Heart left ventricle (tissue), 16 donors: ENCODE measurements at regions not wholly inside any gene's neighbourhood (a gene's known extent, or its start where the extent isn't known, plus 50 kb on each side); places are given as distances from the start of the nearest gene placed in this dataset.
A peak's percentile ranks its signal among the peaks of the same experiment; 100 is the strongest.

ENCODE experiments used
- ATAC-seq, 4 donors: fragments of 200-7000 bp; cut with Tn5 transposase; one replicate each; pipeline ENCODE4 v1.9.1; 2020 to 2022; ENCODE audit warnings: moderate library complexity in 4 of 4, mild to moderate bottlenecking in 3 of 4, moderate number of reproducible peaks in 1 of 4
- DNase-seq, 5 donors: peaks; one replicate each; pipeline ENCODE4 v3.0.0-alpha.2; 2020
- H3K27ac ChIP-seq, 12 donors: fragments of 200-600 bp; sonication (generic) in 4 of 12; one replicate each; pipeline versions ENCODE4 v1.5.0 to v1.8.0; 2016 to 2022; ENCODE audit warnings: mild to moderate bottlenecking in 2 of 12
- H3K27me3 ChIP-seq, 9 donors: fragments of 200-600 bp; sonication (generic) in 2 of 9; one replicate each; pipeline versions ENCODE4 v1.5.1 to v1.8.0; 2016 to 2022; ENCODE audit warnings: mild to moderate bottlenecking in 3 of 9
- H3K36me3 ChIP-seq, 9 donors: fragments of 200-600 bp; sonication (generic) in 2 of 9; one replicate each; pipeline versions ENCODE4 v1.5.0 to v1.8.0; 2018 to 2022; ENCODE audit warnings: mild to moderate bottlenecking in 2 of 9
- H3K4me1 ChIP-seq, 12 donors: fragments of 200-600 bp; sonication (generic) in 4 of 12; one replicate each; pipeline versions ENCODE4 v1.5.0 to v1.8.0; 2016 to 2022; ENCODE audit warnings: mild to moderate bottlenecking in 3 of 12
- H3K4me3 ChIP-seq, 12 donors: fragments of 200-600 bp; sonication (generic) in 4 of 12; one replicate each; pipeline versions ENCODE4 v1.5.0 to v1.8.0; 2017 to 2022; ENCODE audit warnings: mild to moderate bottlenecking in 9 of 12, moderate library complexity in 4 of 12
- H3K9me3 ChIP-seq, 12 donors: fragments of 200-600 bp; sonication (generic) in 4 of 12; one replicate each; pipeline versions ENCODE4 v1.5.0 to v1.8.0; 2016 to 2022; ENCODE audit warnings: mild to moderate bottlenecking in 1 of 12
- CTCF ChIP-seq, 12 donors: fragments of 200-600 bp; sonication (generic) in 4 of 12; IDR thresholded peaks; one replicate each; pipeline versions ENCODE4 v1.5.0 to v1.8.0; 2018 to 2022; ENCODE audit warnings: antibody characterized with exemption in 12 of 12, mild to moderate bottlenecking in 5 of 12
- POLR2A ChIP-seq, 2 donors: fragments of 450-650 bp; IDR thresholded peaks; one replicate each; pipeline ENCODE4 v1.6.1; 2017; ENCODE audit warnings: antibody characterized with exemption in 2 of 2, mild to moderate bottlenecking in 2 of 2, moderate library complexity in 2 of 2
- WGBS, 4 donors: extraction: QIAGEN DNeasy Blood & Tissue Kit in 2 of 4; methylation state at CpG; one replicate each; pipeline versions ENCODE4 v1.1.5 to v1.1.7; 2013 to 2018; 5-methylcytosine and 5-hydroxymethylcytosine counted together
- intact Hi-C, 10 donors: fragments of 100-400 bp; cut with DNase I; formaldehyde crosslinking; loops; one replicate each; pipeline versions ENCODE4 v1.11.1 to v1.14.2; 2022
- donor health status: ischemic (EF 13 %, LVEDD 7.1; RV severe dilation, severe dysfunction).
- donor health status: healthy with polysubstance abuse.
- donor health status: DM: no; HTN: yes; CAD: no.
- donor health status: DM: no; HTN: no; CAD: no.
- donor health status: ischemic (EF 25% LVEDD 6.9; RV normal size, moderate dysfunction).
- donor health status: ischemic (EF 25% LVEDD 5.7; RV mildly dilated, moderate dysfunction).
- donor health status: healthy.
- donor health status: DM: yes; HTN: yes; CAD: no.
- donor health status: ischemic (EF 35%, LVEDD 5.7; RV mildly dilated, moderate dysfunction).
- donor health status: nonischemic (EF 11% LVEDD 7.7; RV severe dilation, severe dysfunction).
- donor health status: DM: yes; HTN: yes; CAD: no.
- donor health status: PGD.
- donor health status: ischemic (EF 29% LVEDD 5.4; RV normal size, mild dysfunction).
- donor health status: nonischemic (EF 23%, LVEDD 6.1; RV moderate dilation, normal function).

GRCh38 chr11:91804042-91804441, 420.6 kb upstream of the FAT3 start:
- WGBS, 4 donors, result 44 to 68% (median 58%) methylated on average over 1 of the region's 1 CpG
- H3K27me3 ChIP-seq, result no peaks in the 10 kb centered on the region
- no peak for DNase-seq
- no peaks in the 10 kb centered on the region for H3K4me1 ChIP-seq
- intact Hi-C loops, result no loop called here
- no peaks in the 10 kb centered on the region for H3K9me3 ChIP-seq
- H3K4me3 ChIP-seq, result no peak overlapping the region
- TF ChIP-seq POLR2A (IDR thresholded peaks at IDR 0.05), result no peak
- TF ChIP-seq CTCF (IDR thresholded peaks at IDR 0.05), result no peak
- H3K27ac ChIP-seq, result no peak overlapping the region
- peak in 1 of 4 donors; percentile 18 for ATAC-seq
- no peaks in the 10 kb centered on the region for H3K36me3 ChIP-seq

GRCh38 chr11:91802475-91802874, 422.1 kb upstream of the FAT3 start:
- H3K9me3 ChIP-seq, result no peaks in the 10 kb centered on the region
- H3K27me3 ChIP-seq, result no peaks in the 10 kb centered on the region
- DNase-seq (no peak), ATAC-seq (no peak)
- no peak overlapping the region for H3K27ac ChIP-seq
- no peak overlapping the region for H3K4me3 ChIP-seq
- no peak for TF ChIP-seq POLR2A (IDR thresholded peaks at IDR 0.05)
- no peak for TF ChIP-seq CTCF (IDR thresholded peaks at IDR 0.05)
- 74 to 83% (median 76%) methylated on average over 6 of the region's 6 CpGs for WGBS, 4 donors
- intact Hi-C loops, result no loop called here
- no peaks in the 10 kb centered on the region for H3K36me3 ChIP-seq
- H3K4me1 ChIP-seq, result no peaks in the 10 kb centered on the region

GRCh38 chr11:91800208-91800914, 424.3 kb upstream of the FAT3 start:
- WGBS, 4 donors, result 66 to 84% (median 72%) methylated on average over 4 to 9 of the region's 9 CpGs
- Histone ChIP-seq H3K4me1 (peaks cover 0 to 3% (median 0%) of the 10 kb centered on the region in 12 donors), H3K27ac (no peak overlapping the region), H3K27me3 (no peaks in the 10 kb centered on the region), H3K9me3 (no peaks in the 10 kb centered on the region), H3K4me3 (no peak overlapping the region), H3K36me3 (no peaks in the 10 kb centered on the region)
- TF ChIP-seq CTCF (IDR thresholded peaks at IDR 0.05), result no peak
- TF ChIP-seq POLR2A (IDR thresholded peaks at IDR 0.05), result no peak
- DNase-seq, result peak in 3 of 5 donors; percentile 31 to 51 (median 44)
- ATAC-seq, result peak in 2 of 4 donors; percentile 47 to 55
- intact Hi-C loops, result no loop called here

- no peak for ATAC-seq
- Histone ChIP-seq H3K27me3 (no peaks in the 10 kb centered on the region), H3K27ac (no peak overlapping the region)
These were observed 426.4 kb upstream of the FAT3 start for GRCh38 chr11:91798240-91798639.

More at GRCh38 chr11:91798240-91798639, 426.4 kb upstream of the FAT3 start:
- Histone ChIP-seq H3K9me3 (no peaks in the 10 kb centered on the region), H3K4me1 (peaks cover 0 to 8% (median 0%) of the 10 kb centered on the region in 12 donors), H3K4me3 (no peak overlapping the region), H3K36me3 (no peaks in the 10 kb centered on the region)
- TF ChIP-seq POLR2A (IDR thresholded peaks at IDR 0.05), result no peak
- TF ChIP-seq CTCF (IDR thresholded peaks at IDR 0.05), result no peak
- WGBS, 4 donors, result 86 to 95% (median 90%) methylated on average over 7 of the region's 7 CpGs
- intact Hi-C loops, result loop anchor here in 1 of 10 donors (10.0 kb wide), 1 partner anchor 57 kb away; no protein-coding TSS in a partner anchor
- DNase-seq, result no peak
